Vagina (tissue), 2 donors: ENCODE measurements at regions not wholly inside any gene's neighbourhood (a gene's known extent, or its start where the extent isn't known, plus 50 kb on each side); places are given as distances from the start of the nearest gene placed in this dataset.

Experiments used
- DNase-seq, 2 donors: peaks; one replicate each; pipeline ENCODE4 v3.0.0-alpha.2; 2017; ENCODE audit errors: extremely low spot score in 2 of 2
- H3K27ac ChIP-seq: fragments of 200-600 bp; sonication (generic); one replicate; pipeline ENCODE4 v1.5.1; 2019
- H3K27me3 ChIP-seq: fragments of 200-600 bp; sonication (generic); one replicate; pipeline ENCODE4 v1.5.1; 2019
- H3K36me3 ChIP-seq, 2 donors: fragments of 200-600 bp; sonication (generic); one replicate each; pipeline ENCODE4 v1.5.1; 2017 to 2019
- H3K4me1 ChIP-seq: fragments of 200-600 bp; sonication (generic); one replicate; pipeline ENCODE4 v1.5.1; 2019
- H3K4me3 ChIP-seq, 2 donors: fragments of 200-600 bp; sonication (generic); 1 replicate in 1 of 2; 2 replicates in 1 of 2; pipeline ENCODE4 v1.5.1; 2016 to 2019
- H3K9me3 ChIP-seq: fragments of 200-600 bp; sonication (generic); one replicate; pipeline ENCODE4 v1.5.1; 2019
- CTCF ChIP-seq, 3 experiments: fragments of 450-650 bp in 2 of 3; fragments of 200-600 bp in 1 of 3; sonication (generic) in 1 of 3; IDR thresholded peaks; one replicate each; pipeline ENCODE4 v1.5.1; 2017 to 2019; ENCODE audit warnings: antibody characterized with exemption in 3 of 3, mild to moderate bottlenecking in 2 of 3, moderate library complexity in 2 of 3
- POLR2A ChIP-seq, 2 donors: fragments of 450-650 bp; IDR thresholded peaks; one replicate each; pipeline ENCODE4 v1.6.1; 2017; ENCODE audit warnings: antibody characterized with exemption in 2 of 2, mild to moderate bottlenecking in 2 of 2, moderate library complexity in 2 of 2
- POLR2AphosphoS5 ChIP-seq, 2 donors: sonication (generic); formaldehyde crosslinking; IDR thresholded peaks; one replicate each; pipeline ENCODE4 v1.9.0; 2017; ENCODE audit warnings: antibody characterized with exemption in 2 of 2, mild to moderate bottlenecking in 2 of 2, low read depth in 1 of 2; ENCODE audit not compliant: insufficient read depth in 1 of 2
- intact Hi-C: fragments of 100-400 bp; cut with DNase I; formaldehyde crosslinking; loops from one replicate; pipeline ENCODE4 v1.15.1; 2023

- no peak overlapping the region for H3K27ac ChIP-seq
- no peak overlapping the region for H3K4me3 ChIP-seq
- no peak for DNase-seq
- intact Hi-C loops, result no loop called here
- H3K4me1 ChIP-seq, result peaks cover 7% of the 10 kb centered on the region
- no peaks in the 10 kb centered on the region for H3K27me3 ChIP-seq
- TF ChIP-seq CTCF (IDR thresholded peaks at IDR 0.05), result no peak
- no peak for TF ChIP-seq POLR2AphosphoS5 (IDR thresholded peaks at IDR 0.05; ENCODE audit: insufficient read depth in 1 of 2, low read depth in 1 of 2)
- no peaks in the 10 kb centered on the region for H3K36me3 ChIP-seq
- no peaks in the 10 kb centered on the region for H3K9me3 ChIP-seq
Observed at GRCh38 chr7:41007351-41007751, 695.5 kb downstream of the INHBA start.

GRCh38 chr7:41006306-41006995 lies 696.4 kb downstream of the INHBA start:
- Histone ChIP-seq H3K27ac (no peak overlapping the region), H3K4me3 (no peak overlapping the region), H3K4me1 (peaks cover 7% of the 10 kb centered on the region), H3K27me3 (no peaks in the 10 kb centered on the region), H3K9me3 (no peaks in the 10 kb centered on the region), H3K36me3 (no peaks in the 10 kb centered on the region)
- no peak for DNase-seq
- no peak for TF ChIP-seq CTCF (IDR thresholded peaks at IDR 0.05)
- no peak for TF ChIP-seq POLR2A (IDR thresholded peaks at IDR 0.05)
- TF ChIP-seq POLR2AphosphoS5 (IDR thresholded peaks at IDR 0.05; ENCODE audit: insufficient read depth in 1 of 2, low read depth in 1 of 2), result no peak
- intact Hi-C loops, result no loop called here

GRCh38 chr7:41005374-41005901 lies 697.5 kb downstream of the INHBA start:
- no peak for DNase-seq
- H3K27me3 ChIP-seq, result no peaks in the 10 kb centered on the region
- intact Hi-C loops, result no loop called here

GRCh38 chr7:41003977-41004376 lies 698.9 kb downstream of the INHBA start:
- H3K36me3 ChIP-seq, result no peaks in the 10 kb centered on the region
- H3K27ac ChIP-seq, result no peak overlapping the region
- DNase-seq, result no peak
- TF ChIP-seq POLR2AphosphoS5 (IDR thresholded peaks at IDR 0.05; ENCODE audit: insufficient read depth in 1 of 2, low read depth in 1 of 2) (no peak), CTCF (IDR thresholded peaks at IDR 0.05) (no peak), POLR2A (IDR thresholded peaks at IDR 0.05) (no peak)
- no peaks in the 10 kb centered on the region for H3K27me3 ChIP-seq
- H3K4me1 ChIP-seq, result peaks cover 7% of the 10 kb centered on the region
- intact Hi-C loops, result no loop called here
- no peaks in the 10 kb centered on the region for H3K9me3 ChIP-seq
- H3K4me3 ChIP-seq, result no peak overlapping the region

More at GRCh38 chr7:41005374-41005901, 697.5 kb downstream of the INHBA start:
- Histone ChIP-seq H3K9me3 (no peaks in the 10 kb centered on the region), H3K4me1 (peaks cover 7% of the 10 kb centered on the region), H3K4me3 (no peak overlapping the region), H3K36me3 (no peaks in the 10 kb centered on the region), H3K27ac (no peak overlapping the region)
- no peak for TF ChIP-seq POLR2AphosphoS5 (IDR thresholded peaks at IDR 0.05; ENCODE audit: insufficient read depth in 1 of 2, low read depth in 1 of 2)
- TF ChIP-seq CTCF (IDR thresholded peaks at IDR 0.05), result no peak
- no peak for TF ChIP-seq POLR2A (IDR thresholded peaks at IDR 0.05)

- TF ChIP-seq POLR2AphosphoS5 (IDR thresholded peaks at IDR 0.05; ENCODE audit: insufficient read depth in 1 of 2, low read depth in 1 of 2) (no peak), POLR2A (IDR thresholded peaks at IDR 0.05) (no peak), CTCF (IDR thresholded peaks at IDR 0.05) (no peak)
- DNase-seq, result no peak
- no peak overlapping the region for H3K27ac ChIP-seq
- no peaks in the 10 kb centered on the region for H3K27me3 ChIP-seq
- H3K4me1 ChIP-seq, result peaks cover 7% of the 10 kb centered on the region
- H3K4me3 ChIP-seq, result no peak overlapping the region
- intact Hi-C loops, result no loop called here
- no peaks in the 10 kb centered on the region for H3K9me3 ChIP-seq
- no peaks in the 10 kb centered on the region for H3K36me3 ChIP-seq
Observed at GRCh38 chr7:41003611-41003940, 699.3 kb downstream of the INHBA start.
